H1 (cell line): ENCODE measurements at regions not wholly inside any gene's neighbourhood (a gene's known extent, or its start where the extent isn't known, plus 50 kb on each side); places are given as distances from the start of the nearest gene placed in this dataset.

Source experiments
- CTCF ChIA-PET: fragments of 300-600 bp; sonication (Branson Sonifier 250); formaldehyde crosslinking; loops from one replicate; lab custom pipeline; 2021; ENCODE audit not compliant: partially characterized antibody; lab: Charles Lee
- POLR2A ChIA-PET: fragments of 300-600 bp; sonication (Branson Sonifier 250); formaldehyde crosslinking; loops from one replicate; lab custom pipeline; 2021; ENCODE audit warnings: inconsistent platforms; ENCODE audit not compliant: partially characterized antibody; lab: Charles Lee
- DNase-seq, 2 experiments: peaks; one replicate each; pipeline versions ENCODE4 v3.0.0 to v3.0.0-alpha.2; 2010 to 2022; ENCODE audit warnings: low spot score in 2 of 2, low read depth in 1 of 2, mixed read lengths in 1 of 2
- FAIRE-seq: peaks from 2 replicates; lab custom pipeline; 2011; peaks lifted over from hg19 to GRCh38; lab: Jason Lieb, UNC
- H2AFZ ChIP-seq: 2 replicates; pipeline ENCODE4 v1.8.1; 2012; ENCODE audit warnings: low read length, inconsistent platforms
- H2AK5ac ChIP-seq: 2 replicates; pipeline ENCODE4 v1.6.1; 2013; ENCODE audit warnings: low read depth, low read length
- H2BK120ac ChIP-seq: replicated peaks from 2 replicates; pipeline ENCODE3; 2013; ENCODE audit warnings: low read depth, low read length, inconsistent platforms
- H2BK12ac ChIP-seq: 2 replicates; pipeline ENCODE4 v1.6.1; 2013; ENCODE audit warnings: low read depth, low read length
- H2BK15ac ChIP-seq: 2 replicates; pipeline ENCODE4 v1.6.1; 2013; ENCODE audit warnings: low read length
- H2BK20ac ChIP-seq: 2 replicates; pipeline ENCODE4 v1.6.1; 2013; ENCODE audit warnings: low read length
- H2BK5ac ChIP-seq: 2 replicates; pipeline ENCODE4 v1.6.1; 2013; ENCODE audit warnings: low read depth, low read length
- H3K14ac ChIP-seq: 2 replicates; pipeline ENCODE4 v1.6.1; 2013; ENCODE audit warnings: inconsistent platforms; ENCODE audit not compliant: insufficient read length
- H3K18ac ChIP-seq: 2 replicates; pipeline ENCODE4 v1.6.1; 2013; ENCODE audit warnings: low read length; ENCODE audit errors: extremely low read depth
- H3K23ac ChIP-seq: 2 replicates; pipeline ENCODE4 v1.6.1; 2013; ENCODE audit warnings: inconsistent platforms; ENCODE audit not compliant: insufficient read length
- H3K23me2 ChIP-seq: 2 replicates; pipeline ENCODE4 v1.6.1; 2013; ENCODE audit warnings: low read depth, low read length
- H3K27ac ChIP-seq: 2 replicates; pipeline ENCODE4 v1.6.1; 2011; ENCODE audit warnings: low read depth, low read length, inconsistent platforms
- H3K27me3 ChIP-seq, 4 experiments: replicated peaks in 1 of 4; 1 replicate in 1 of 4; 2 replicates in 3 of 4; pipeline versions ENCODE4 v1.6.1 to v1.8.1; 2011 to 2013; ENCODE audit warnings: low read length in 3 of 4, mild to moderate bottlenecking in 3 of 4, inconsistent platforms in 2 of 4, mixed read lengths in 2 of 4, moderate library complexity in 1 of 4; ENCODE audit not compliant: control insufficient read depth in 3 of 4, insufficient read depth in 3 of 4; ENCODE audit errors: extremely low read depth in 1 of 4
- H3K36me3 ChIP-seq, 4 experiments: 2 replicates each; pipeline versions ENCODE4 v1.6.1 to v1.8.1; 2011 to 2013; ENCODE audit warnings: mild to moderate bottlenecking in 4 of 4, low read length in 3 of 4, moderate library complexity in 2 of 4, control low read depth in 1 of 4, inconsistent platforms in 1 of 4; ENCODE audit not compliant: insufficient read depth in 4 of 4, control insufficient read depth in 2 of 4
- H3K4ac ChIP-seq: replicated peaks from 2 replicates; pipeline ENCODE3; 2013; ENCODE audit warnings: low read length, low read depth, mixed read lengths, inconsistent platforms; ENCODE audit not compliant: insufficient read length
- H3K4me1 ChIP-seq, 4 experiments: replicated peaks in 1 of 4; 1 replicate in 1 of 4; 2 replicates in 3 of 4; pipeline versions ENCODE4 v1.6.1 to v1.8.1; 2011 to 2013; ENCODE audit warnings: low read length in 3 of 4, inconsistent platforms in 2 of 4, mixed read lengths in 1 of 4; ENCODE audit not compliant: insufficient read depth in 4 of 4, control insufficient read depth in 3 of 4
- H3K4me2 ChIP-seq, 2 experiments: 2 replicates each; pipeline versions ENCODE4 v1.6.1 to v1.8.1; 2011 to 2013; ENCODE audit warnings: low read depth in 2 of 2, low read length in 2 of 2, control low read depth in 1 of 2, inconsistent platforms in 1 of 2, mild to moderate bottlenecking in 1 of 2; ENCODE audit not compliant: insufficient read depth in 1 of 2
- H3K4me3 ChIP-seq, 4 experiments: fragments of 200-600, 300-600 bp in 1 of 4; sonication (generic), shearing (Covaris generic), sonication (Bioruptor Twin) in 1 of 4; 2 replicates each; pipeline versions ENCODE4 v1.5.1 to v1.8.1; 2011 to 2016; ENCODE audit warnings: low read length in 4 of 4, low read depth in 3 of 4, control low read depth in 2 of 4, inconsistent platforms in 2 of 4, mild to moderate bottlenecking in 2 of 4, mixed read lengths in 1 of 4, moderate library complexity in 1 of 4; ENCODE audit not compliant: insufficient read depth in 2 of 4; ENCODE audit errors: extremely low read depth in 1 of 4
- H3K56ac ChIP-seq: replicated peaks from 2 replicates; pipeline ENCODE3; 2013; ENCODE audit warnings: low read depth, mild to moderate bottlenecking, mixed read lengths, low read length, inconsistent platforms; ENCODE audit not compliant: insufficient read length
- H3K79me1 ChIP-seq: 2 replicates; pipeline ENCODE4 v1.6.1; 2013; ENCODE audit warnings: low read depth, low read length, control low read depth
- H3K79me2 ChIP-seq, 2 experiments: 2 replicates each; pipeline versions ENCODE4 v1.6.1 to v1.8.1; 2012 to 2013; ENCODE audit warnings: low read length in 2 of 2, mild to moderate bottlenecking in 2 of 2, inconsistent platforms in 1 of 2; ENCODE audit not compliant: insufficient read depth in 2 of 2, control insufficient read depth in 1 of 2
- H3K9ac ChIP-seq, 4 experiments: replicated peaks in 1 of 4; 1 replicate in 1 of 4; 2 replicates in 3 of 4; pipeline versions ENCODE4 v1.6.1 to v1.8.1; 2011 to 2013; ENCODE audit warnings: low read depth in 3 of 4, low read length in 3 of 4, control low read depth in 2 of 4, mild to moderate bottlenecking in 2 of 4, moderate library complexity in 2 of 4, inconsistent platforms in 1 of 4; ENCODE audit errors: extremely low read depth in 1 of 4
- H3K9me3 ChIP-seq, 2 experiments: 2 replicates each; pipeline versions ENCODE4 v1.6.1 to v1.8.1; 2012 to 2013; ENCODE audit warnings: mild to moderate bottlenecking in 2 of 2, moderate library complexity in 2 of 2, control low read depth in 1 of 2, inconsistent platforms in 1 of 2, low read depth in 1 of 2, low read length in 1 of 2, mixed read lengths in 1 of 2; ENCODE audit not compliant: insufficient read depth in 2 of 2
- H4K20me1 ChIP-seq, 2 experiments: replicated peaks in 1 of 2; 2 replicates each; pipeline versions ENCODE3 to v1.8.1; 2011 to 2013; ENCODE audit warnings: inconsistent platforms in 2 of 2, low read length in 2 of 2, mild to moderate bottlenecking in 1 of 2; ENCODE audit not compliant: insufficient read depth in 2 of 2, control insufficient read depth in 1 of 2
- H4K5ac ChIP-seq: 2 replicates; pipeline ENCODE4 v1.6.1; 2013; ENCODE audit warnings: low read length, low read depth, mixed read lengths, inconsistent platforms; ENCODE audit not compliant: insufficient read length
- H4K8ac ChIP-seq: 2 replicates; pipeline ENCODE4 v1.8.0; 2013; ENCODE audit warnings: mild to moderate bottlenecking, moderate library complexity, low read length, inconsistent platforms; ENCODE audit not compliant: insufficient read depth; ENCODE audit errors: extremely low read depth
- H4K91ac ChIP-seq: replicated peaks from 2 replicates; pipeline ENCODE3; 2013; ENCODE audit warnings: low read length, mixed read lengths, inconsistent platforms; ENCODE audit not compliant: insufficient read length
- ASH2L ChIP-seq: fragments of 200-600, 300-600 bp; sonication (generic); IDR thresholded peaks from one replicate; pipeline ENCODE4 v1.7.1; 2017; ENCODE audit warnings: low read length
- EGR1 ChIP-seq: IDR thresholded peaks from 2 replicates; pipeline ENCODE4 v1.6.1; 2011; ENCODE audit warnings: low read depth, low read length, borderline replicate concordance
- EZH2 ChIP-seq: fragments of 200-600 bp; sonication (generic); IDR thresholded peaks from 2 replicates; pipeline ENCODE4 v1.7.1; 2012; ENCODE audit warnings: low read depth, mild to moderate bottlenecking, moderate library complexity, low read length, inconsistent platforms; ENCODE audit not compliant: severe bottlenecking
- FOSL1 ChIP-seq: IDR thresholded peaks from 2 replicates; pipeline ENCODE4 v1.6.1; 2011; ENCODE audit warnings: mild to moderate bottlenecking, low read depth, low read length, moderate library complexity; ENCODE audit not compliant: insufficient read depth
- GABPA ChIP-seq: IDR thresholded peaks from 2 replicates; pipeline ENCODE4 v1.6.1; 2011; ENCODE audit warnings: mild to moderate bottlenecking, low read length, moderate library complexity, borderline replicate concordance; ENCODE audit not compliant: insufficient read depth
- GTF2F1 ChIP-seq: IDR thresholded peaks from 2 replicates; pipeline ENCODE4 v1.6.1; 2012; ENCODE audit warnings: low read depth, low read length, improper control_type of control experiment, borderline replicate concordance
- HDAC2 ChIP-seq, 2 experiments: fragments of 300-600 bp in 1 of 2; sonication (generic) in 1 of 2; IDR thresholded peaks; 2 replicates each; pipeline ENCODE4 v1.6.1; 2011 to 2012; ENCODE audit warnings: low read depth in 2 of 2, low read length in 2 of 2, mild to moderate bottlenecking in 2 of 2, moderate library complexity in 2 of 2, borderline replicate concordance in 1 of 2, inconsistent platforms in 1 of 2
- JUND ChIP-seq: IDR thresholded peaks from 2 replicates; pipeline ENCODE4 v1.6.1; 2011; ENCODE audit warnings: mild to moderate bottlenecking, improper control_type of control experiment, low read length
- NANOG ChIP-seq: IDR thresholded peaks from 2 replicates; pipeline ENCODE4 v1.6.1; 2011; ENCODE audit warnings: low read length, low read depth, mild to moderate bottlenecking, inconsistent platforms; ENCODE audit not compliant: insufficient read depth, poor library complexity, severe bottlenecking
- PHF8 ChIP-seq: fragments of 200-600 bp; sonication (generic); conservative IDR thresholded peaks from 2 replicates; pipeline ENCODE4 v1.7.1; 2012; ENCODE audit warnings: low read depth, mild to moderate bottlenecking, inconsistent platforms, low read length, moderate library complexity
- POLR2A ChIP-seq, 2 experiments: IDR thresholded peaks; 1 replicate in 1 of 2; 2 replicates in 1 of 2; pipeline ENCODE4 v1.6.1; 2011; ENCODE audit warnings: low read depth in 2 of 2, low read length in 2 of 2, mild to moderate bottlenecking in 2 of 2; ENCODE audit errors: control extremely low read depth in 1 of 2
- SP1 ChIP-seq: IDR thresholded peaks from 2 replicates; pipeline ENCODE4 v1.6.1; 2011; ENCODE audit warnings: low read depth, low read length
- SRF ChIP-seq: IDR thresholded peaks from 2 replicates; pipeline ENCODE4 v1.6.1; 2011; ENCODE audit warnings: mild to moderate bottlenecking, low read depth, low read length, moderate library complexity
- WGBS, 2 experiments: shearing (Covaris generic) in 1 of 2; methylation state at CpG; one replicate each; pipeline versions ENCODE4 v1.1.6 to v1.1.7; 2013 to 2015; ENCODE audit warnings: low lambda C conversion rate in 2 of 2, mixed read lengths in 2 of 2, inconsistent platforms in 1 of 2, low coverage in 1 of 2, missing lambda C conversion rate in 1 of 2; ENCODE audit not compliant: insufficient replicate concordance in 2 of 2, insufficient coverage in 1 of 2, insufficient read length in 1 of 2; ENCODE audit errors: extremely low coverage in 1 of 2, missing lambda C conversion rate in 1 of 2; 5-methylcytosine and 5-hydroxymethylcytosine counted together
- TF ChIP-seq, protein P1 (sequence below): IDR thresholded peaks from 2 replicates; pipeline ENCODE4 v1.6.1; 2011; ENCODE audit warnings: low read depth, mild to moderate bottlenecking, low read length; ENCODE audit not compliant: insufficient read depth
- TF ChIP-seq, protein P2 (sequence below): IDR thresholded peaks from 2 replicates; pipeline ENCODE4 v1.6.1; 2012; ENCODE audit warnings: inconsistent platforms

DNA sequence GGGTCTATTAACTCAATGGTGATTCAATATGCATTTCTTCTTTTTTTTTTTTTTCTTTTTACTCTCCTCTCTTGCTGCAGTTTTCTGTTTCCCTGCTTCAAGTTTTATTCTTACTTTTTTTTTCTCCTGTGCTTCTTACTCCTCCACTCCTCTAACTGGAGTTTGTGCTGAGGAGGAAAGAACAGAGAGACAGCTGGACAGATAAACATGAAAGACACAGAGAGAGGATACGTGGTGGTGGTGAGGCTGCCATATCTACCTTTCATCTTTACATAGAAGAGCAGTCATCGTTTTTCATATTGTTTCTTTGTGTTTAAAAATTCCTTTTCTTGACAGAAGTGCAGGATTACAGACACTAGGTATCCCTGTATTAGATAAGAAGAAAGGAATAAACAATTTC is 262.8 kb downstream of the OTOL1 start:
- no peak overlapping the region for H3K56ac ChIP-seq
- H3K4ac ChIP-seq: no peak overlapping the region
- no peak overlapping the region for H4K8ac ChIP-seq
- H2AFZ ChIP-seq: no peak overlapping the region
- POLR2A ChIA-PET: no interaction called here
- H3K9me3 ChIP-seq: no peaks in the 10 kb centered on the region
- no peak overlapping the region for H3K27ac ChIP-seq
- H2BK20ac ChIP-seq: no peak overlapping the region
- H2BK12ac ChIP-seq: no peak overlapping the region
- H4K5ac ChIP-seq: no peak overlapping the region
- no peak overlapping the region for H2BK5ac ChIP-seq
- WGBS, 2 experiments: 92% methylated on average over 2 of the region's 2 CpGs; no CpG with 5 or more reads in 1 of the 2 experiments
- H3K23me2 ChIP-seq: no peaks in the 10 kb centered on the region
- no peak overlapping the region for H3K18ac ChIP-seq
- FAIRE-seq: no peak
- no peaks in the 10 kb centered on the region for H3K4me1 ChIP-seq
- no peaks in the 10 kb centered on the region for H4K20me1 ChIP-seq
- H3K79me2 ChIP-seq: no peaks in the 10 kb centered on the region
- H3K23ac ChIP-seq: no peak overlapping the region
- H3K9ac ChIP-seq: no peak overlapping the region
- CTCF ChIA-PET: no interaction called here
- no peak overlapping the region for H4K91ac ChIP-seq
- no peak overlapping the region for H3K4me2 ChIP-seq
- H2BK15ac ChIP-seq: no peak overlapping the region
- H2BK120ac ChIP-seq: no peak overlapping the region
- DNase-seq: no peak
- H3K36me3 ChIP-seq: no peaks in the 10 kb centered on the region
- H3K4me3 ChIP-seq: no peak overlapping the region
- no peaks in the 10 kb centered on the region for H3K27me3 ChIP-seq
- H3K14ac ChIP-seq: no peak overlapping the region
- H3K79me1 ChIP-seq: no peaks in the 10 kb centered on the region
- no peak overlapping the region for H2AK5ac ChIP-seq
- TF ChIP-seq EGR1: no peak
- TF ChIP-seq, protein P1, sequence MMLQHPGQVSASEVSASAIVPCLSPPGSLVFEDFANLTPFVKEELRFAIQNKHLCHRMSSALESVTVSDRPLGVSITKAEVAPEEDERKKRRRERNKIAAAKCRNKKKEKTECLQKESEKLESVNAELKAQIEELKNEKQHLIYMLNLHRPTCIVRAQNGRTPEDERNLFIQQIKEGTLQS: no peak
- TF ChIP-seq, protein P2, sequence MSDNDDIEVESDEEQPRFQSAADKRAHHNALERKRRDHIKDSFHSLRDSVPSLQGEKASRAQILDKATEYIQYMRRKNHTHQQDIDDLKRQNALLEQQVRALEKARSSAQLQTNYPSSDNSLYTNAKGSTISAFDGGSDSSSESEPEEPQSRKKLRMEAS: no peak
- TF ChIP-seq GTF2F1: no peak
- TF ChIP-seq SP1: no peak
- no peak for TF ChIP-seq EZH2
- TF ChIP-seq FOSL1: no peak
- no peak for TF ChIP-seq POLR2A (IDR thresholded peaks at IDR 0.05; ENCODE audit: control extremely low read depth in 1 of 2, low read depth in 2 of 2, low read length in 2 of 2)
- no peak for TF ChIP-seq HDAC2 (IDR thresholded peaks at IDR 0.05; ENCODE audit: borderline replicate concordance in 1 of 2, low read depth in 2 of 2, low read length in 2 of 2)
- no peak for TF ChIP-seq ASH2L
- no peak for TF ChIP-seq SRF
- TF ChIP-seq NANOG: no peak
- TF ChIP-seq JUND: no peak
- TF ChIP-seq PHF8: no peak
- no peak for TF ChIP-seq GABPA
